Glutamatergic neuron (in vitro differentiated cells): ENCODE measurements at regions not wholly inside any gene's neighbourhood (a gene's known extent, or its start where the extent isn't known, plus 50 kb on each side); places are given as distances from the start of the nearest gene placed in this dataset.

Source experiments
- DNase-seq: peaks from one replicate; pipeline ENCODE4 v3.0.0; 2022
- H3K27ac Mint-ChIP-seq: one replicate; pipeline ENCODE4 v1.8.0; 2020; ENCODE audit warnings: mild to moderate bottlenecking, mixed read lengths, inconsistent platforms; ENCODE audit not compliant: unreplicated experiment
- H3K27me3 Mint-ChIP-seq: one replicate; pipeline ENCODE4 v1.8.0; 2020; ENCODE audit warnings: mild to moderate bottlenecking, moderate library complexity, mixed read lengths, inconsistent platforms; ENCODE audit not compliant: unreplicated experiment
- H3K36me3 Mint-ChIP-seq: one replicate; pipeline ENCODE4 v1.8.0; 2020; ENCODE audit warnings: mild to moderate bottlenecking, mixed read lengths, inconsistent platforms; ENCODE audit not compliant: unreplicated experiment
- H3K4me1 Mint-ChIP-seq: one replicate; pipeline ENCODE4 v1.8.0; 2020; ENCODE audit warnings: mild to moderate bottlenecking, low read depth, mixed read lengths, inconsistent platforms; ENCODE audit not compliant: unreplicated experiment
- H3K4me3 Mint-ChIP-seq: one replicate; pipeline ENCODE4 v1.8.0; 2020; ENCODE audit warnings: mild to moderate bottlenecking, mixed read lengths, inconsistent platforms; ENCODE audit not compliant: unreplicated experiment
- H3K9me3 Mint-ChIP-seq: one replicate; pipeline ENCODE4 v1.8.0; 2020; ENCODE audit warnings: mild to moderate bottlenecking, moderate library complexity, mixed read lengths, inconsistent platforms; ENCODE audit not compliant: unreplicated experiment
- CTCF ChIP-seq: fragments of 200-600 bp; sonication (generic); IDR thresholded peaks from one replicate; pipeline ENCODE4 v1.5.0; 2021; ENCODE audit not compliant: partially characterized antibody, unreplicated experiment

GRCh38 chr1:82819234-82819633 lies 1018.5 kb downstream of the ADGRL2 start:
- no peak for DNase-seq
- Mint-ChIP-seq H3K4me3 (no peak overlapping the region), H3K27ac (no peak overlapping the region), H3K4me1 (peaks cover 16% of the 10 kb centered on the region), H3K9me3 (no peaks in the 10 kb centered on the region), H3K36me3 (no peaks in the 10 kb centered on the region), H3K27me3 (no peaks in the 10 kb centered on the region)
- TF ChIP-seq CTCF, result no peak

- Mint-ChIP-seq H3K36me3 (no peaks in the 10 kb centered on the region), H3K4me3 (no peak overlapping the region), H3K27ac (no peak overlapping the region), H3K9me3 (no peaks in the 10 kb centered on the region), H3K4me1 (peaks cover 10% of the 10 kb centered on the region), H3K27me3 (no peaks in the 10 kb centered on the region)
- TF ChIP-seq CTCF, result no peak
- DNase-seq, result no peak
Observed at GRCh38 chr1:82818586-82818985, 1017.9 kb downstream of the ADGRL2 start.

- Mint-ChIP-seq H3K4me3 (no peak overlapping the region), H3K36me3 (no peaks in the 10 kb centered on the region), H3K9me3 (no peaks in the 10 kb centered on the region), H3K4me1 (no peaks in the 10 kb centered on the region), H3K27me3 (no peaks in the 10 kb centered on the region), H3K27ac (no peak overlapping the region)
- TF ChIP-seq CTCF, result no peak
- no peak for DNase-seq
Observed at GRCh38 chr1:82813386-82813785, 1012.7 kb downstream of the ADGRL2 start.

GRCh38 chr1:82810601-82811000 lies 1009.9 kb downstream of the ADGRL2 start:
- TF ChIP-seq CTCF, result no peak
- Mint-ChIP-seq H3K4me1 (peaks cover 8% of the 10 kb centered on the region), H3K36me3 (no peaks in the 10 kb centered on the region), H3K27me3 (no peaks in the 10 kb centered on the region), H3K4me3 (no peak overlapping the region), H3K9me3 (no peaks in the 10 kb centered on the region), H3K27ac (no peak overlapping the region)
- no peak for DNase-seq

- Mint-ChIP-seq H3K27ac (no peak overlapping the region), H3K4me3 (no peak overlapping the region), H3K4me1 (peaks cover 8% of the 10 kb centered on the region), H3K27me3 (no peaks in the 10 kb centered on the region), H3K36me3 (no peaks in the 10 kb centered on the region), H3K9me3 (no peaks in the 10 kb centered on the region)
- no peak for TF ChIP-seq CTCF
- DNase-seq, result no peak
Observed at GRCh38 chr1:82807563-82807962, 1006.8 kb downstream of the ADGRL2 start.
